Neural cell (in vitro differentiated cells): ENCODE measurements at regions not wholly inside any gene's neighbourhood (a gene's known extent, or its start where the extent isn't known, plus 50 kb on each side); places are given as distances from the start of the nearest gene placed in this dataset.
"Not testable (repeated sequence)": the region's sequence is repeated elsewhere in the genome, so short reads cannot be mapped to it uniquely, and the experiment has no call there.

ENCODE experiments used
- H2AFZ ChIP-seq: fragments of 200-600, 300-800 bp; sonication (generic), shearing (Covaris generic); 2 replicates; pipeline ENCODE4 v1.6.0; 2014; ENCODE audit warnings: low read depth, mild to moderate bottlenecking, antibody characterized with exemption, low read length, moderate library complexity
- H3F3A ChIP-seq: fragments of 200-600 bp; shearing (Covaris generic); 2 replicates; pipeline ENCODE4 v1.6.1; 2016; ENCODE audit warnings: mild to moderate bottlenecking, moderate library complexity, mixed read lengths, antibody characterized with exemption, low read length; ENCODE audit not compliant: insufficient read depth, poor library complexity, severe bottlenecking
- H3K27ac ChIP-seq: fragments of 200-600, 300-800 bp; sonication (generic), shearing (Covaris generic); 2 replicates; pipeline ENCODE4 v1.5.1; 2014; ENCODE audit warnings: mild to moderate bottlenecking, low read length, moderate library complexity
- H3K27me3 ChIP-seq: fragments of 300-800, 200-600 bp; sonication (generic), shearing (Covaris generic); 2 replicates; pipeline ENCODE4 v1.6.0; 2014; ENCODE audit warnings: mild to moderate bottlenecking, low read depth, low read length, moderate library complexity; ENCODE audit not compliant: insufficient read depth
- H3K36me3 ChIP-seq: fragments of 300-800, 200-600 bp; sonication (generic), shearing (Covaris generic); 2 replicates; pipeline ENCODE4 v1.5.1; 2014; ENCODE audit warnings: mild to moderate bottlenecking, antibody characterized with exemption, low read length, moderate library complexity; ENCODE audit not compliant: insufficient read depth
- H3K4me2 ChIP-seq: fragments of 300-800, 200-600 bp; sonication (generic), shearing (Covaris generic); 2 replicates; pipeline ENCODE4 v1.6.0; 2014; ENCODE audit warnings: mild to moderate bottlenecking, low read length
- H3K4me3 ChIP-seq: fragments of 300-800, 200-600 bp; sonication (generic), shearing (Covaris generic); 2 replicates; pipeline ENCODE4 v1.5.1; 2014; ENCODE audit warnings: mild to moderate bottlenecking, low read length, moderate library complexity
- H3K79me2 ChIP-seq: fragments of 200-600 bp; shearing (Covaris generic); replicated peaks from 2 replicates; pipeline ENCODE4 v1.6.0; 2014; ENCODE audit warnings: mild to moderate bottlenecking, low read length, moderate library complexity; ENCODE audit not compliant: insufficient read depth
- H3K9ac ChIP-seq: fragments of 300-800, 200-600 bp; sonication (generic), shearing (Covaris generic); 2 replicates; pipeline ENCODE4 v1.6.1; 2016; ENCODE audit warnings: mild to moderate bottlenecking, low read length, mixed read lengths
- H3K9me2 ChIP-seq: fragments of 200-600 bp; shearing (Covaris generic); 2 replicates; pipeline ENCODE4 v1.6.1; 2016; ENCODE audit warnings: mild to moderate bottlenecking, low read length, mixed read lengths; ENCODE audit not compliant: insufficient read depth
- H3K9me3 ChIP-seq: fragments of 200-600, 300-800 bp; sonication (generic), shearing (Covaris generic); 2 replicates; pipeline ENCODE4 v1.6.1; 2016; ENCODE audit warnings: mild to moderate bottlenecking, mixed run types, low read length, moderate library complexity, mixed read lengths
- H4K20me1 ChIP-seq: fragments of 200-600 bp; shearing (Covaris generic); 2 replicates; pipeline ENCODE4 v1.6.1; 2016; ENCODE audit warnings: mild to moderate bottlenecking, mixed run types; ENCODE audit not compliant: insufficient read depth
- CTCF ChIP-seq: fragments of 450-650 bp; IDR thresholded peaks from 2 replicates; pipeline ENCODE4 v1.5.1; 2014; ENCODE audit warnings: antibody characterized with exemption, mild to moderate bottlenecking, moderate library complexity; ENCODE audit not compliant: poor library complexity, severe bottlenecking
- EP300 ChIP-seq: fragments of 450-650 bp; conservative IDR thresholded peaks from 2 replicates; pipeline ENCODE4 v1.6.1; 2014; ENCODE audit warnings: antibody characterized with exemption, mild to moderate bottlenecking, moderate library complexity; ENCODE audit not compliant: poor library complexity, severe bottlenecking
- EZH2 ChIP-seq: fragments of 200-600, 300-800 bp; shearing (Covaris generic), sonication (generic); IDR thresholded peaks from 2 replicates; pipeline ENCODE4 v1.6.1; 2014; ENCODE audit warnings: antibody characterized with exemption, low read length, borderline replicate concordance, mild to moderate bottlenecking; ENCODE audit not compliant: insufficient read depth, poor library complexity, severe bottlenecking
- MXI1 ChIP-seq: fragments of 450-650 bp; conservative IDR thresholded peaks from 2 replicates; pipeline ENCODE4 v1.6.1; 2014; ENCODE audit warnings: antibody characterized with exemption, mild to moderate bottlenecking; ENCODE audit not compliant: poor library complexity, severe bottlenecking
- POLR2AphosphoS5 ChIP-seq: IDR thresholded peaks from 2 replicates; pipeline ENCODE4 v1.6.1; 2012
- RAD21 ChIP-seq: fragments of 450-650 bp; conservative IDR thresholded peaks from 2 replicates; pipeline ENCODE4 v1.6.1; 2014; ENCODE audit warnings: antibody characterized with exemption, mild to moderate bottlenecking, moderate library complexity
- REST ChIP-seq: IDR thresholded peaks from 2 replicates; pipeline ENCODE4 v1.6.1; 2012; ENCODE audit warnings: borderline replicate concordance
- SMC3 ChIP-seq: fragments of 450-650 bp; conservative IDR thresholded peaks from 2 replicates; pipeline ENCODE4 v1.6.1; 2014; ENCODE audit warnings: antibody characterized with exemption, mild to moderate bottlenecking, moderate library complexity; ENCODE audit not compliant: poor library complexity
- TAF1 ChIP-seq: IDR thresholded peaks from 2 replicates; pipeline ENCODE4 v1.6.1; 2012; ENCODE audit warnings: low read depth

GRCh38 chr2:66253066-66253465, 181.9 kb upstream of the MEIS1 start:
- Histone ChIP-seq H3K4me2 (no peak overlapping the region), H3K36me3 (no peaks in the 10 kb centered on the region), H3K27me3 (no peaks in the 10 kb centered on the region), H2AFZ (no peak overlapping the region), H3K9me2 (no peaks in the 10 kb centered on the region), H3K27ac (no peak overlapping the region), H3K79me2 (no peaks in the 10 kb centered on the region), H3K4me3 (no peak overlapping the region), H3F3A (no peaks in the 10 kb centered on the region), H3K9me3 (no peaks in the 10 kb centered on the region), H4K20me1 (no peaks in the 10 kb centered on the region), H3K9ac (no peak overlapping the region)
- no peak for TF ChIP-seq RAD21
- TF ChIP-seq POLR2AphosphoS5 = no peak
- no peak for TF ChIP-seq EP300
- TF ChIP-seq MXI1 = no peak
- no peak for TF ChIP-seq TAF1
- TF ChIP-seq SMC3 = no peak
- TF ChIP-seq EZH2 = no peak

GRCh38 chr2:66252109-66252508, 182.8 kb upstream of the MEIS1 start:
- H3K27ac ChIP-seq = no peak overlapping the region
- TF ChIP-seq RAD21 (no peak), EP300 (no peak), POLR2AphosphoS5 (no peak), REST (no peak), SMC3 (no peak)

GRCh38 chr2:66251573-66251972, 183.4 kb upstream of the MEIS1 start:
- H3K27me3 ChIP-seq = no peaks in the 10 kb centered on the region
- H3K27ac ChIP-seq = no peak overlapping the region
- H3K9me2 ChIP-seq = no peaks in the 10 kb centered on the region
- H3K9ac ChIP-seq = no peak overlapping the region
- no peak overlapping the region for H3K4me3 ChIP-seq
- no peaks in the 10 kb centered on the region for H3K9me3 ChIP-seq
- no peaks in the 10 kb centered on the region for H4K20me1 ChIP-seq
- H2AFZ ChIP-seq = no peak overlapping the region
- TF ChIP-seq RAD21 (no peak), MXI1 (no peak), EZH2 (no peak), CTCF (no peak), TAF1 (no peak), SMC3 (no peak), EP300 (no peak), REST (no peak), POLR2AphosphoS5 (no peak)
- no peaks in the 10 kb centered on the region for H3K36me3 ChIP-seq
- H3K4me2 ChIP-seq = no peak overlapping the region
- H3K79me2 ChIP-seq = no peaks in the 10 kb centered on the region
- H3F3A ChIP-seq = no peaks in the 10 kb centered on the region

More at GRCh38 chr2:66252109-66252508, 182.8 kb upstream of the MEIS1 start:
- Histone ChIP-seq H3K36me3 (no peaks in the 10 kb centered on the region), H3K9ac (no peak overlapping the region), H3K4me3 (no peak overlapping the region), H3K4me2 (no peak overlapping the region), H3F3A (no peaks in the 10 kb centered on the region), H3K9me2 (no peaks in the 10 kb centered on the region), H2AFZ (no peak overlapping the region), H3K27me3 (no peaks in the 10 kb centered on the region), H3K79me2 (no peaks in the 10 kb centered on the region), H4K20me1 (no peaks in the 10 kb centered on the region), H3K9me3 (no peaks in the 10 kb centered on the region)

GRCh38 chr2:66249089-66249488, 185.8 kb upstream of the MEIS1 start:
- not testable (repeated sequence) for H3K9me2 ChIP-seq, H4K20me1 ChIP-seq, H3K9ac ChIP-seq, H3K27me3 ChIP-seq, H3K4me2 ChIP-seq, H3K4me3 ChIP-seq, H3F3A ChIP-seq, H3K36me3 ChIP-seq, H3K79me2 ChIP-seq, H3K9me3 ChIP-seq, H2AFZ ChIP-seq, H3K27ac ChIP-seq
